NOMO-1 treated with DMSO at 0.1 percent for 48 hours (cell line): ENCODE measurements at regions not wholly inside any gene's neighbourhood (a gene's known extent, or its start where the extent isn't known, plus 50 kb on each side); places are given as distances from the start of the nearest gene placed in this dataset.

Source experiments
- DNase-seq: peaks from one replicate; lab custom pipeline; 2025; ENCODE audit not compliant: unreplicated experiment; lab: John Stamatoyannopoulos, UW

GRCh38 chr3:80535286-80535685, 767.5 kb upstream of the ROBO1 start:
- no peak for DNase-seq

GRCh38 chr3:80533553-80533952, 765.8 kb upstream of the ROBO1 start:
- no peak for DNase-seq

- DNase-seq, result no peak
These were observed 758.4 kb upstream of the ROBO1 start for GRCh38 chr3:80526153-80526552.

GRCh38 chr3:80521081-80521480, 753.3 kb upstream of the ROBO1 start:
- DNase-seq, result no peak

GRCh38 chr3:80519436-80519835, 751.6 kb upstream of the ROBO1 start:
- DNase-seq, result no peak

GRCh38 chr3:80496452-80496851, 728.7 kb upstream of the ROBO1 start:
- DNase-seq, result no peak

GRCh38 chr3:80492162-80492561, 724.4 kb upstream of the ROBO1 start:
- DNase-seq, result no peak

GRCh38 chr3:80472961-80473360, 705.2 kb upstream of the ROBO1 start:
- no peak for DNase-seq

- DNase-seq, result no peak
These were observed 704.7 kb upstream of the ROBO1 start for GRCh38 chr3:80472459-80472858.

- DNase-seq, result no peak
These were observed 702.6 kb upstream of the ROBO1 start for GRCh38 chr3:80470433-80470832.

GRCh38 chr3:80465746-80466145, 697.9 kb upstream of the ROBO1 start:
- no peak for DNase-seq

GRCh38 chr3:80451393-80451792, 683.6 kb upstream of the ROBO1 start:
- DNase-seq, result no peak

- DNase-seq, result no peak
These were observed 677.8 kb upstream of the ROBO1 start for GRCh38 chr3:80445641-80446040.

- no peak for DNase-seq
These were observed 677.3 kb upstream of the ROBO1 start for GRCh38 chr3:80445053-80445452.

GRCh38 chr3:80439490-80439889, 671.7 kb upstream of the ROBO1 start:
- DNase-seq, result no peak

- DNase-seq, result no peak
These were observed 666.6 kb upstream of the ROBO1 start for GRCh38 chr3:80434366-80434765.

- no peak for DNase-seq
These were observed 657.2 kb upstream of the ROBO1 start for GRCh38 chr3:80424951-80425350.

GRCh38 chr3:80408030-80408721, 640.4 kb upstream of the ROBO1 start:
- no peak for DNase-seq

GRCh38 chr3:80405618-80406017, 637.8 kb upstream of the ROBO1 start:
- DNase-seq, result no peak

GRCh38 chr3:80395023-80395422, 627.2 kb upstream of the ROBO1 start:
- DNase-seq, result no peak

GRCh38 chr3:80391573-80391972, 623.8 kb upstream of the ROBO1 start:
- DNase-seq, result no peak

GRCh38 chr3:80384811-80385210, 617.0 kb upstream of the ROBO1 start:
- no peak for DNase-seq

GRCh38 chr3:80374423-80374822, 606.6 kb upstream of the ROBO1 start:
- no peak for DNase-seq
